Astrocyte (in vitro differentiated cells and primary cell): ENCODE measurements at regions not wholly inside any gene's neighbourhood (a gene's known extent, or its start where the extent isn't known, plus 50 kb on each side); places are given as distances from the start of the nearest gene placed in this dataset.

Experiments
- CTCF ChIP-seq: IDR thresholded peaks from 2 replicates; pipeline ENCODE4 v1.5.1; 2011; ENCODE audit warnings: low read depth, mild to moderate bottlenecking, inconsistent platforms, low read length, moderate library complexity; ENCODE audit not compliant: insufficient read depth
- EZH2 ChIP-seq: IDR thresholded peaks from 2 replicates; pipeline ENCODE4 v1.6.1; 2012; ENCODE audit warnings: mild to moderate bottlenecking, low read length, inconsistent platforms; ENCODE audit not compliant: insufficient read depth

- no peak for TF ChIP-seq CTCF
- no peak for TF ChIP-seq EZH2
These were observed 262.5 kb downstream of the GALR1 start for GRCh38 chr18:77512152-77512551.
